CD4-positive, alpha-beta T cell treated with Interleukin-17A for 4 hours (primary cell): ENCODE measurements at regions not wholly inside any gene's neighbourhood (a gene's known extent, or its start where the extent isn't known, plus 50 kb on each side); places are given as distances from the start of the nearest gene placed in this dataset.
"Not testable (repeated sequence)": the region's sequence is repeated elsewhere in the genome, so short reads cannot be mapped to it uniquely, and the experiment has no call there.

ENCODE experiments used
- DNase-seq: peaks from one replicate; pipeline ENCODE4 v3.0.0-alpha.2; 2020; ENCODE audit warnings: mixed read lengths

GRCh38 chr3:194250098-194251002 lies 100.8 kb downstream of the CPN2 start:
- no peak for DNase-seq

GRCh38 chr3:194251007-194251406 lies 100.1 kb downstream of the CPN2 start:
- no peak for DNase-seq

- no peak for DNase-seq
These were observed 99.7 kb downstream of the CPN2 start for GRCh38 chr3:194251461-194251860.

GRCh38 chr3:194251891-194252560 lies 99.1 kb downstream of the CPN2 start:
- DNase-seq = no peak

- no peak for DNase-seq
These were observed 97.9 kb downstream of the CPN2 start for GRCh38 chr3:194253270-194253669.

GRCh38 chr3:194254040-194254439 lies 97.1 kb downstream of the CPN2 start:
- DNase-seq = no peak

- DNase-seq = peak; percentile 63
These were observed 95.7 kb downstream of the CPN2 start for GRCh38 chr3:194255252-194256039.

- DNase-seq = no peak
These were observed 94.8 kb downstream of the CPN2 start for GRCh38 chr3:194256040-194256945.

- no peak for DNase-seq
These were observed 93.9 kb downstream of the CPN2 start for GRCh38 chr3:194257151-194257621.

- no peak for DNase-seq
These were observed 93.0 kb downstream of the CPN2 start for GRCh38 chr3:194257916-194258668.

- DNase-seq = no peak
These were observed 91.0 kb downstream of the CPN2 start for GRCh38 chr3:194259982-194260766.

- no peak for DNase-seq
These were observed 89.5 kb downstream of the CPN2 start for GRCh38 chr3:194261581-194262063.

GRCh38 chr3:194262176-194262924 lies 88.8 kb downstream of the CPN2 start:
- no peak for DNase-seq

GRCh38 chr3:194262925-194263305 lies 88.2 kb downstream of the CPN2 start:
- DNase-seq = no peak

GRCh38 chr3:194264631-194265504 lies 86.3 kb downstream of the CPN2 start:
- DNase-seq = not testable (repeated sequence)

- DNase-seq = no peak
These were observed 85.6 kb downstream of the CPN2 start for GRCh38 chr3:194265505-194265892.

GRCh38 chr3:194265996-194266964 lies 84.8 kb downstream of the CPN2 start:
- no peak for DNase-seq
